GM13976 (cell line): ENCODE measurements at regions not wholly inside any gene's neighbourhood (a gene's known extent, or its start where the extent isn't known, plus 50 kb on each side); places are given as distances from the start of the nearest gene placed in this dataset.

Experiments
- DNase-seq: peaks from one replicate; pipeline ENCODE4 v3.0.0; 2012; ENCODE audit warnings: low spot score
- in situ Hi-C: fragments of 300-500 bp; cut with MboI; formaldehyde crosslinking; loops from one replicate; pipeline ENCODE4 v1.12.0; 2022; ENCODE audit warnings: low sequenced_read_pairs, mixed read lengths, inconsistent platforms; ENCODE audit not compliant: unreplicated experiment
- TF ChIP-seq, protein P1 (sequence below): IDR thresholded peaks from 2 replicates; pipeline ENCODE4 v1.5.1; 2012; ENCODE audit warnings: borderline replicate concordance, mild to moderate bottlenecking; ENCODE audit not compliant: insufficient read depth; ENCODE audit errors: extremely low read depth, missing control alignments, control extremely low read depth

DNA sequence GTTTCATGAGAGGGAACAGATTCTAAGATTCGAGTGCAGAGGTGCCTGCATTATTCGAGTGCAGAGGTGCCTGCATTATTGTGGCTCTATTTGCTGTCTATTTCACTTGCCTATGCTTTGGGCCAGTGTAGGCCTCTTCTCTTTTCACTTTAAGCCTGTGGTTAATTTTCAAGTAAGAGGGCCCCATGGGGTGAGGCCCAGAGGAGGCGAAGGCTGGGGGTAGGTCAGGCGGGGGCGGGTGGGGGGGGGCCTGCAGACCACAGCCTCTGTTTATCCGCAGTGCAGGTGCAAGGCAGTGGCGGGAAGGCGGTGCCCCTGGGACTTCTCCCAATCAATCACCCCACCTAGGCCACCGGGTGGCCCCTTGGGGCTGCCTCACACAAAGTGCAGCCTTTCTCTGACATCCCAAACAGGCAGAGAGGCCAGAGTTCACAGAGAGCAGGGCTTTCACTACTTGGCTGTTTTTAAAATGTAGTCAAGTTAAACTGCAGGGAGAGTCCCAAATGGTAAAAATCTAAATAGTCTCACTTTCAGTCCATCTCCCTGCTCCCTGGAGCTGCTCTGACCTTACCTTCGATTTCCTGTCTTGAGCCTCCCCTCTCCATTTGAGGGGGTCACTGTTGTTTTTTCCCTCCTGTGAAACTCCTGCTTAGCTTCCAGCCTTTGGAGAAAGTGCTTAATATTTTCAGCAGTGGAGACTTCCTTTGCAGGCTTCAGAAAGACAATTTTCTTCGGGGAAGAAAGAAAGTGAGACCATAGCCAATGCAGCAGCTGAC lies 249.0 kb downstream of the DLEU7 start:
- in situ Hi-C loops = no loop called here
- peak; percentile 77 for DNase-seq

GRCh38 chr13:50595196-50595595 lies 248.3 kb downstream of the DLEU7 start:
- no peak for DNase-seq
- TF ChIP-seq, protein P1, sequence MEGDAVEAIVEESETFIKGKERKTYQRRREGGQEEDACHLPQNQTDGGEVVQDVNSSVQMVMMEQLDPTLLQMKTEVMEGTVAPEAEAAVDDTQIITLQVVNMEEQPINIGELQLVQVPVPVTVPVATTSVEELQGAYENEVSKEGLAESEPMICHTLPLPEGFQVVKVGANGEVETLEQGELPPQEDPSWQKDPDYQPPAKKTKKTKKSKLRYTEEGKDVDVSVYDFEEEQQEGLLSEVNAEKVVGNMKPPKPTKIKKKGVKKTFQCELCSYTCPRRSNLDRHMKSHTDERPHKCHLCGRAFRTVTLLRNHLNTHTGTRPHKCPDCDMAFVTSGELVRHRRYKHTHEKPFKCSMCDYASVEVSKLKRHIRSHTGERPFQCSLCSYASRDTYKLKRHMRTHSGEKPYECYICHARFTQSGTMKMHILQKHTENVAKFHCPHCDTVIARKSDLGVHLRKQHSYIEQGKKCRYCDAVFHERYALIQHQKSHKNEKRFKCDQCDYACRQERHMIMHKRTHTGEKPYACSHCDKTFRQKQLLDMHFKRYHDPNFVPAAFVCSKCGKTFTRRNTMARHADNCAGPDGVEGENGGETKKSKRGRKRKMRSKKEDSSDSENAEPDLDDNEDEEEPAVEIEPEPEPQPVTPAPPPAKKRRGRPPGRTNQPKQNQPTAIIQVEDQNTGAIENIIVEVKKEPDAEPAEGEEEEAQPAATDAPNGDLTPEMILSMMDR = no peak
- in situ Hi-C loops = no loop called here

More for the DNA sequence above, 249.0 kb downstream of the DLEU7 start:
- TF ChIP-seq, protein P1 = peak; percentile 18

DNA sequence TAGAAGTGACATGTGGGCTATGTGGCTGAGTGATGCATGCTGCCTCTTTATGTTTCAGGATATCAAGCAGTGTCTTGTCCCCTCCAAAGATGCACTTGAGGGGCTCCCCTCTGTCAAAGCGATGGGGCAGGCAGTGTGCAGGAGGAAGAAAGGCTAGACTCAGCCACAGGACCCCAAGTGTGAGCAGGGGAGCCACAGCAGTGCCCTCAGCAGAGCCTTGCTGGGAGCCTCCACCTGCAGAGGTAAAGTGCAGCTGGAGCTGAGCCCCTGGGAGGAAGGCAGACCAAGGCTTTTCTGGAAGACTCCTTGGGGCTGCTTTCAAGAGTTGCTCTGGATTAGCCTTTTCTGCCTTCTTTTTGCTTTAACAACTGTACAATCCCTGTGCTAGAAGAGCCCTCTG lies 247.3 kb downstream of the DLEU7 start:
- TF ChIP-seq, protein P1 = no peak
- no peak for DNase-seq
- in situ Hi-C loops = no loop called here

GRCh38 chr13:50596776-50597203 lies 246.7 kb downstream of the DLEU7 start:
- TF ChIP-seq, protein P1 = no peak
- in situ Hi-C loops = no loop called here
- no peak for DNase-seq

DNA sequence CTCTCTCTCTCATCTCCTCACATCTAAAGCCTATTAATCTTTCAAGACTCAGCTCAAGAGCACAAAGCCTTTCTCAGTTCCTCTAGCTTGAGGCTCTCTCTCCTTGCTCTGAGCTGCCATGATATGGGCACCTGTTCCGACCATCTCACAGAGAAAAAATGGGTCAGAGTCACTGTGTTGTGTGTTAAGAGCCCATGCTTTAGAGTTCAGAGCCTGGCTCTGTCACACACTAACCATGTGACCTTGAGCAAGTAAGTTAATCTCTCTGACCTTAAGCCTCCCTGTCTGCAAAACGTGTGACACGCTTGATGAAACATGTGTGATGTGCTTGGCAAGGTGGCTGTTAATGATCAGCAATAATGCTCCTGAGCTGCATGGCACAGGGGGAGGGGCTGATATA lies 245.2 kb downstream of the DLEU7 start:
- in situ Hi-C loops = no loop called here
- DNase-seq = no peak
- TF ChIP-seq, protein P1 = no peak

DNA sequence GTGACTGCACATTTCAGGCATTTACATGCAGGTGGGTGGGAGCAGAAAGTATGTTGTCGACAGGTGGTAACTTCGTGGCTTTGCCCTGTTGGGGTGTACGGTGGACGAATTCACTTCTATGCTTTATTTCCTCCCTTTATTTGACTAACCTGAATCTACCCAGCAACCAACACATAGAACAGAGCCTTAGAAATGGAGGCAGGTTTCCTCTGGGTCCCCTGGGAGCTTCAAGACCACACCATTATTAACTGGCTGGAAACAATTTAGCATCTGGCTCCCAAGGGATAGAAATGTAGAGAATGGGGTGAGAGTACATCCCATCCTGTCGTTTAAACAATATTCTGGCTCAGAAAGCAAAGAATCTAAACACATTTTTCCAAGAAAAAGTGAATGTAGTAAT lies 244.4 kb downstream of the DLEU7 start:
- TF ChIP-seq, protein P1 = no peak
- no peak for DNase-seq
- in situ Hi-C loops = no loop called here
